Coronary artery (tissue), 2 donors: ENCODE measurements at regions not wholly inside any gene's neighbourhood (a gene's known extent, or its start where the extent isn't known, plus 50 kb on each side); places are given as distances from the start of the nearest gene placed in this dataset.
"Not testable (repeated sequence)": the region's sequence is repeated elsewhere in the genome, so short reads cannot be mapped to it uniquely, and the experiment has no call there.

ENCODE experiments used
- DNase-seq: peaks from one replicate; pipeline ENCODE4 v3.0.0-alpha.2; 2017; ENCODE audit warnings: low spot score
- H3K27ac ChIP-seq, 2 donors: fragments of 200-600 bp; sonication (generic); one replicate each; pipeline ENCODE4 v1.5.1; 2016 to 2019
- H3K4me3 ChIP-seq: fragments of 200-600 bp; sonication (generic); 2 replicates; pipeline ENCODE4 v1.5.1; 2016; ENCODE audit warnings: mild to moderate bottlenecking, moderate library complexity
- CTCF ChIP-seq: fragments of 200-600 bp; sonication (generic); IDR thresholded peaks from one replicate; pipeline ENCODE4 v1.5.1; 2019; ENCODE audit warnings: antibody characterized with exemption

- no peak overlapping the region for H3K4me3 ChIP-seq
- DNase-seq = no peak
- H3K27ac ChIP-seq = no peak overlapping the region
- TF ChIP-seq CTCF = no peak
Measured at GRCh38 chr13:50389726-50390125, 374.5 kb downstream of the KCNRG start.

GRCh38 chr13:50390503-50391248 lies 375.4 kb downstream of the KCNRG start:
- no peak for DNase-seq
- no peak overlapping the region for H3K27ac ChIP-seq
- TF ChIP-seq CTCF = no peak
- H3K4me3 ChIP-seq = no peak overlapping the region

GRCh38 chr13:50392977-50393376 lies 377.7 kb downstream of the KCNRG start:
- Histone ChIP-seq H3K27ac (no peak overlapping the region), H3K4me3 (no peak overlapping the region)
- no peak for DNase-seq
- no peak for TF ChIP-seq CTCF

- no peak for TF ChIP-seq CTCF
- H3K4me3 ChIP-seq = no peak overlapping the region
- no peak for DNase-seq
- H3K27ac ChIP-seq = no peak overlapping the region
Measured at GRCh38 chr13:50393628-50394027, 378.4 kb downstream of the KCNRG start.

- no peak for DNase-seq
- TF ChIP-seq CTCF = no peak
- no peak overlapping the region for H3K4me3 ChIP-seq
- H3K27ac ChIP-seq = no peak overlapping the region
Measured at GRCh38 chr13:50396001-50396400, 380.8 kb downstream of the KCNRG start.

- not testable (repeated sequence) for H3K4me3 ChIP-seq, H3K27ac ChIP-seq, DNase-seq
Measured at GRCh38 chr13:50396618-50397017, 381.4 kb downstream of the KCNRG start.

GRCh38 chr13:50400035-50400726 lies 384.9 kb downstream of the KCNRG start:
- DNase-seq = no peak
- Histone ChIP-seq H3K27ac (no peak overlapping the region), H3K4me3 (no peak overlapping the region)
- no peak for TF ChIP-seq CTCF
